Psoas muscle (tissue), 7 donors: ENCODE measurements at regions not wholly inside any gene's neighbourhood (a gene's known extent, or its start where the extent isn't known, plus 50 kb on each side); places are given as distances from the start of the nearest gene placed in this dataset.
A peak's percentile ranks its signal among the peaks of the same experiment; 100 is the strongest.

ENCODE experiments used
- ATAC-seq, 4 donors: fragments of 200-7000 bp; cut with Tn5 transposase; one replicate each; pipeline ENCODE4 v1.9.1; 2020; ENCODE audit warnings: moderate library complexity in 3 of 4, mild to moderate bottlenecking in 2 of 4
- DNase-seq, 2 donors: peaks; one replicate each; pipeline ENCODE4 v3.0.0-alpha.2; 2020
- H3K27ac ChIP-seq: fragments of 200-600 bp; one replicate; pipeline ENCODE4 v1.8.0; 2022
- H3K27me3 ChIP-seq, 3 donors: fragments of 200-600 bp in 1 of 3; one replicate each; pipeline versions ENCODE4 v1.6.1 to v1.8.0; 2013 to 2022; ENCODE audit warnings: low read length in 2 of 3, mild to moderate bottlenecking in 2 of 3, moderate library complexity in 1 of 3; ENCODE audit not compliant: insufficient read depth in 3 of 3
- H3K36me3 ChIP-seq, 2 donors: fragments of 200-600 bp in 1 of 2; one replicate each; pipeline versions ENCODE4 v1.6.1 to v1.8.0; 2013 to 2022; ENCODE audit warnings: low read depth in 1 of 2, mild to moderate bottlenecking in 1 of 2, moderate library complexity in 1 of 2; ENCODE audit not compliant: insufficient read depth in 1 of 2
- H3K4me1 ChIP-seq: fragments of 200-600 bp; one replicate; pipeline ENCODE4 v1.8.0; 2022
- H3K4me3 ChIP-seq: fragments of 200-600 bp; one replicate; pipeline ENCODE4 v1.8.0; 2022; ENCODE audit warnings: mild to moderate bottlenecking
- H3K9me3 ChIP-seq: fragments of 200-600 bp; one replicate; pipeline ENCODE4 v1.8.0; 2022
- WGBS, 3 donors: extraction: QIAGEN DNeasy Blood & Tissue Kit; methylation state at CpG; one replicate each; pipeline versions ENCODE4 v1.1.6 to v1.1.7; 2013; 5-methylcytosine and 5-hydroxymethylcytosine counted together
- intact Hi-C, 2 donors: fragments of 100-400 bp; cut with DNase I; formaldehyde crosslinking; loops; one replicate each; pipeline versions ENCODE4 v1.11.0 to v1.14.2; 2022
- TF ChIP-seq, protein P1 (sequence below): fragments of 200-600 bp; IDR thresholded peaks from one replicate; pipeline ENCODE4 v1.8.0; 2022; ENCODE audit warnings: antibody characterized with exemption
- donor health status: healthy with polysubstance abuse.
- donor health status: DM: no; HTN: no; CAD: no; lungs with moderate emphysema.
- donor health status: Bipolar disorder and iron deficiency.
- donor health status: healthy.
- donor health status: DM: yes; HTN: yes; CAD: no.
- donor health status: DM: no; HTN: no; CAD: no.
- donor health status: DM: yes; HTN: yes; CAD: no.

DNA sequence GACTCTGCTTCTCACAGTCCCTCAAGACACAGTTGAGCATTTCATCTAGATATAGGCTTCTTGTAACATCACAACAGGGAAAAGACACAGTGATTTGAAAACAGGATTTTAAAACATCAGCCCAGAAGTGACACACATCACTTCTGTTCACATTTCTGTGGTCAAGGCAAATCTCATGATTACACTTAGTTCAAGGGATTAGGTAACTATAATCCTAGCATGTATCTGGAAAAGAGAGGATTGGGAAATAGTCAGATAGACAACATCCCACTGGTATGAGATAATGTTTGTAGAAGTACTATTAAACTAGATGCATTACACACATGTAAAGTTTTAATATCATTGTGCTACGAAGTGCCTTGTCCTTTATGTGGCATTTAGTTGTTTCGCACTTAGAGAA is 252.6 kb upstream of the PRKD1 start:
- no peak for DNase-seq

GRCh38 chr14:30185832-30186231 is 258.2 kb upstream of the PRKD1 start:
- Histone ChIP-seq H3K4me3 (no peak overlapping the region), H3K27me3 (no peaks in the 10 kb centered on the region), H3K9me3 (no peaks in the 10 kb centered on the region), H3K27ac (no peak overlapping the region), H3K4me1 (no peaks in the 10 kb centered on the region), H3K36me3 (no peaks in the 10 kb centered on the region)
- DNase-seq: no peak
- ATAC-seq: no peak
- TF ChIP-seq, protein P1, sequence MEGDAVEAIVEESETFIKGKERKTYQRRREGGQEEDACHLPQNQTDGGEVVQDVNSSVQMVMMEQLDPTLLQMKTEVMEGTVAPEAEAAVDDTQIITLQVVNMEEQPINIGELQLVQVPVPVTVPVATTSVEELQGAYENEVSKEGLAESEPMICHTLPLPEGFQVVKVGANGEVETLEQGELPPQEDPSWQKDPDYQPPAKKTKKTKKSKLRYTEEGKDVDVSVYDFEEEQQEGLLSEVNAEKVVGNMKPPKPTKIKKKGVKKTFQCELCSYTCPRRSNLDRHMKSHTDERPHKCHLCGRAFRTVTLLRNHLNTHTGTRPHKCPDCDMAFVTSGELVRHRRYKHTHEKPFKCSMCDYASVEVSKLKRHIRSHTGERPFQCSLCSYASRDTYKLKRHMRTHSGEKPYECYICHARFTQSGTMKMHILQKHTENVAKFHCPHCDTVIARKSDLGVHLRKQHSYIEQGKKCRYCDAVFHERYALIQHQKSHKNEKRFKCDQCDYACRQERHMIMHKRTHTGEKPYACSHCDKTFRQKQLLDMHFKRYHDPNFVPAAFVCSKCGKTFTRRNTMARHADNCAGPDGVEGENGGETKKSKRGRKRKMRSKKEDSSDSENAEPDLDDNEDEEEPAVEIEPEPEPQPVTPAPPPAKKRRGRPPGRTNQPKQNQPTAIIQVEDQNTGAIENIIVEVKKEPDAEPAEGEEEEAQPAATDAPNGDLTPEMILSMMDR: no peak
- intact Hi-C loops: no loop called here

More for the DNA sequence above, 252.6 kb upstream of the PRKD1 start:
- Histone ChIP-seq H3K27ac (no peak overlapping the region), H3K27me3 (no peaks in the 10 kb centered on the region), H3K36me3 (no peaks in the 10 kb centered on the region), H3K4me3 (no peak overlapping the region), H3K4me1 (no peaks in the 10 kb centered on the region), H3K9me3 (no peaks in the 10 kb centered on the region)
- TF ChIP-seq, protein P1: no peak
- intact Hi-C loops: no loop called here
- 43 to 45% (median 44%) methylated on average over 2 of the region's 2 CpGs for WGBS, 3 donors
- peak in 1 of 4 donors; percentile 35 for ATAC-seq

DNA sequence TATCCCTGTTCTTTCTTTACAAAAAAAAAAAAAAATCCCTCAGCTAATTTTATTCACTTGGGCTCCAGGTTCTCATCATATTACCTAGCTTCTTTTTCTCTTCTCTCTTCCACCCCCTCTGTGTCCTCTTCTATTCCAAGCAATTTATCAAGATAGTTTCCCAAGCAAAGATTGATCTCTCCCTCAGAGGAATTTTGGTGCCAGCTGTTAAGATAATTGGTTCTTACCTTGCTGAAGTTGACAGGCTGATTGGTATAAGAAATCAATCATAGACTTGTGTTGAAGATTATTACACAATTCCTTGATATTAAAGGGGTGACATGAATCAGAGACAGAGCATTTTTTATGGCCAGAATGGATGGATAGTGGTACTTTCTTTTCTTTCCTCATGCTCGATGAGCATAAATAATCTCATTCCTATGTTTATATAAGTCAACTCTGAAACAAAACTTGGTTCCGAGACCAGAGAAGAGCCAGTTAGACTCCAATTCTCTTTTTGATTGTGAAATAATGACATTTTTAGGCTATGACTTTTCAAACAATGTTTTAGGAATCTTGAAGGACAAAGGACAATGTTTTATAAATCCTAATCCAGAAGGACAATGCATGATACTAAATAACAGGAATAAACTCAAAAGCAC is 264.1 kb upstream of the PRKD1 start:
- no peaks in the 10 kb centered on the region for H3K36me3 ChIP-seq
- no peaks in the 10 kb centered on the region for H3K9me3 ChIP-seq
- H3K4me3 ChIP-seq: no peak overlapping the region
- H3K4me1 ChIP-seq: peaks cover 4% of the 10 kb centered on the region
- intact Hi-C loops: no loop called here
- 89 to 94% (median 92%) methylated on average over 2 of the region's 2 CpGs for WGBS, 3 donors
- H3K27me3 ChIP-seq: no peaks in the 10 kb centered on the region
- TF ChIP-seq, protein P1: no peak
- no peak overlapping the region for H3K27ac ChIP-seq
- ATAC-seq (no peak), DNase-seq (no peak)

- WGBS, 3 donors: 74 to 87% (median 74%) methylated on average over 4 of the region's 4 CpGs
- Histone ChIP-seq H3K27me3 (no peaks in the 10 kb centered on the region), H3K27ac (no peak overlapping the region), H3K36me3 (no peaks in the 10 kb centered on the region), H3K4me1 (peaks cover 4% of the 10 kb centered on the region), H3K9me3 (no peaks in the 10 kb centered on the region), H3K4me3 (no peak overlapping the region)
- DNase-seq (no peak), ATAC-seq (no peak)
- intact Hi-C loops: no loop called here
- TF ChIP-seq, protein P1: no peak
Measured at GRCh38 chr14:30193101-30193500, 265.5 kb upstream of the PRKD1 start.
